OCI-LY1 (cell line): ENCODE measurements at regions not wholly inside any gene's neighbourhood (a gene's known extent, or its start where the extent isn't known, plus 50 kb on each side); places are given as distances from the start of the nearest gene placed in this dataset.

Experiments
- H2AFZ ChIP-seq: fragments of 200-600 bp; sonication (generic), shearing (Covaris generic); 2 replicates; pipeline ENCODE4 v1.6.0; 2014; ENCODE audit warnings: antibody characterized with exemption, mild to moderate bottlenecking, low read length
- H3F3A ChIP-seq: fragments of 200-600 bp; sonication (generic), shearing (Covaris generic); 2 replicates; pipeline ENCODE4 v1.6.0; 2014; ENCODE audit warnings: mild to moderate bottlenecking, antibody characterized with exemption, low read length, moderate library complexity; ENCODE audit not compliant: insufficient read depth
- H3K27ac ChIP-seq: fragments of 200-600 bp; sonication (generic); 2 replicates; pipeline ENCODE4 v1.5.1; 2014; ENCODE audit warnings: low read length, mixed run types, mild to moderate bottlenecking, low read depth; ENCODE audit not compliant: poor library complexity, severe bottlenecking
- H3K27me3 ChIP-seq: fragments of 200-600 bp; sonication (generic); 2 replicates; pipeline ENCODE4 v1.6.0; 2014; ENCODE audit warnings: antibody characterized with exemption, mild to moderate bottlenecking, low read length, moderate library complexity; ENCODE audit not compliant: insufficient read depth
- H3K36me3 ChIP-seq: fragments of 200-600 bp; sonication (generic); 2 replicates; pipeline ENCODE4 v1.6.1; 2014; ENCODE audit warnings: mild to moderate bottlenecking, antibody characterized with exemption, low read length, moderate library complexity, mixed read lengths; ENCODE audit not compliant: insufficient read depth
- H3K4me1 ChIP-seq: fragments of 200-600 bp; sonication (generic); 2 replicates; pipeline ENCODE4 v1.5.1; 2014; ENCODE audit warnings: mild to moderate bottlenecking, low read length, moderate library complexity; ENCODE audit not compliant: insufficient read depth, severe bottlenecking
- H3K4me2 ChIP-seq: fragments of 200-600 bp; sonication (generic), shearing (Covaris generic); 2 replicates; pipeline ENCODE4 v1.6.1; 2014; ENCODE audit warnings: low read length
- H3K4me3 ChIP-seq: fragments of 200-600 bp; sonication (generic); 2 replicates; pipeline ENCODE4 v1.5.1; 2014; ENCODE audit warnings: low read length, low read depth, mild to moderate bottlenecking, mixed read lengths; ENCODE audit not compliant: poor library complexity, severe bottlenecking
- H3K79me2 ChIP-seq: fragments of 200-600 bp; shearing (Covaris generic); 2 replicates; pipeline ENCODE4 v1.6.1; 2016; ENCODE audit warnings: mixed run types, low read length, mixed read lengths; ENCODE audit not compliant: insufficient read depth
- H3K9ac ChIP-seq: fragments of 200-600 bp; sonication (generic), shearing (Covaris generic); 2 replicates; pipeline ENCODE4 v1.6.1; 2014; ENCODE audit warnings: mild to moderate bottlenecking, low read length, mixed read lengths
- H3K9me2 ChIP-seq: fragments of 200-600 bp; sonication (generic), shearing (Covaris generic); 2 replicates; pipeline ENCODE4 v1.6.1; 2014; ENCODE audit warnings: low read depth, mild to moderate bottlenecking, low read length, mixed read lengths
- H3K9me3 ChIP-seq: fragments of 200-600 bp; shearing (Covaris generic); 2 replicates; pipeline ENCODE4 v1.6.1; 2014; ENCODE audit warnings: low read length, mixed read lengths
- H4K20me1 ChIP-seq: fragments of 200-600 bp; sonication (generic), shearing (Covaris generic); 2 replicates; pipeline ENCODE4 v1.6.0; 2016; ENCODE audit warnings: mild to moderate bottlenecking, low read length; ENCODE audit not compliant: insufficient read depth
- CTCF ChIP-seq: fragments of 200-600 bp; sonication (generic), shearing (Covaris generic); IDR thresholded peaks from 2 replicates; pipeline ENCODE4 v1.5.1; 2017; ENCODE audit warnings: mild to moderate bottlenecking, antibody characterized with exemption, low read length, moderate library complexity, mixed read lengths
- EZH2 ChIP-seq: fragments of 200-600 bp; sonication (generic), shearing (Covaris generic); IDR thresholded peaks from 2 replicates; pipeline ENCODE4 v1.8.0; 2017; ENCODE audit warnings: borderline replicate concordance, mixed run types, mild to moderate bottlenecking, antibody characterized with exemption, low read length, moderate library complexity, mixed read lengths

- H3K27ac ChIP-seq = no peak overlapping the region
- no peaks in the 10 kb centered on the region for H3K9me2 ChIP-seq
- no peak overlapping the region for H2AFZ ChIP-seq
- H3K79me2 ChIP-seq = no peaks in the 10 kb centered on the region
- no peak overlapping the region for H3K9ac ChIP-seq
- H3K4me3 ChIP-seq = no peak overlapping the region
- no peaks in the 10 kb centered on the region for H3K27me3 ChIP-seq
- no peaks in the 10 kb centered on the region for H3F3A ChIP-seq
- H4K20me1 ChIP-seq = no peaks in the 10 kb centered on the region
- H3K4me1 ChIP-seq = no peaks in the 10 kb centered on the region
- TF ChIP-seq CTCF (no peak), EZH2 (no peak)
- H3K9me3 ChIP-seq = no peaks in the 10 kb centered on the region
- H3K4me2 ChIP-seq = no peak overlapping the region
- H3K36me3 ChIP-seq = no peaks in the 10 kb centered on the region
Measured at GRCh38 chr11:121800731-121801393, 315.2 kb downstream of the BLID start.

- Histone ChIP-seq H3K4me1 (no peaks in the 10 kb centered on the region), H3K4me2 (no peak overlapping the region), H3K9me3 (no peaks in the 10 kb centered on the region), H2AFZ (no peak overlapping the region), H3K36me3 (no peaks in the 10 kb centered on the region), H3K27ac (no peak overlapping the region), H4K20me1 (no peaks in the 10 kb centered on the region), H3K4me3 (no peak overlapping the region), H3K9ac (no peak overlapping the region), H3K27me3 (no peaks in the 10 kb centered on the region), H3K9me2 (no peaks in the 10 kb centered on the region), H3K79me2 (no peaks in the 10 kb centered on the region), H3F3A (no peaks in the 10 kb centered on the region)
- TF ChIP-seq EZH2 = no peak
- TF ChIP-seq CTCF = no peak
Measured at GRCh38 chr11:121800240-121800639, 315.8 kb downstream of the BLID start.

GRCh38 chr11:121797496-121797895 lies 318.5 kb downstream of the BLID start:
- H3K36me3 ChIP-seq = no peaks in the 10 kb centered on the region
- H3K4me3 ChIP-seq = no peak overlapping the region
- H3K27ac ChIP-seq = no peak overlapping the region
- H2AFZ ChIP-seq = no peak overlapping the region
- H3K9me3 ChIP-seq = no peaks in the 10 kb centered on the region
- H3K4me2 ChIP-seq = no peak overlapping the region
- no peaks in the 10 kb centered on the region for H3F3A ChIP-seq
- no peaks in the 10 kb centered on the region for H3K4me1 ChIP-seq
- TF ChIP-seq EZH2 (no peak), CTCF (no peak)
- H3K79me2 ChIP-seq = no peaks in the 10 kb centered on the region
- H4K20me1 ChIP-seq = no peaks in the 10 kb centered on the region
- H3K9ac ChIP-seq = no peak overlapping the region
- no peaks in the 10 kb centered on the region for H3K9me2 ChIP-seq
- no peaks in the 10 kb centered on the region for H3K27me3 ChIP-seq
